HG02943 (cell line): ENCODE measurements at regions not wholly inside any gene's neighbourhood (a gene's known extent, or its start where the extent isn't known, plus 50 kb on each side); places are given as distances from the start of the nearest gene placed in this dataset.
"Not testable (repeated sequence)": the region's sequence is repeated elsewhere in the genome, so short reads cannot be mapped to it uniquely, and the experiment has no call there.

Experiments
- ATAC-seq: cut with Tn5 transposase; IDR thresholded peaks from one replicate; pipeline ENCODE4 v1.9.1; 2021; ENCODE audit warnings: mild to moderate bottlenecking, low read depth, moderate library complexity; ENCODE audit not compliant: unreplicated experiment

GRCh38 chr10:6830981-6831380 is 250.9 kb upstream of the PRKCQ start:
- not testable (repeated sequence) for ATAC-seq

DNA sequence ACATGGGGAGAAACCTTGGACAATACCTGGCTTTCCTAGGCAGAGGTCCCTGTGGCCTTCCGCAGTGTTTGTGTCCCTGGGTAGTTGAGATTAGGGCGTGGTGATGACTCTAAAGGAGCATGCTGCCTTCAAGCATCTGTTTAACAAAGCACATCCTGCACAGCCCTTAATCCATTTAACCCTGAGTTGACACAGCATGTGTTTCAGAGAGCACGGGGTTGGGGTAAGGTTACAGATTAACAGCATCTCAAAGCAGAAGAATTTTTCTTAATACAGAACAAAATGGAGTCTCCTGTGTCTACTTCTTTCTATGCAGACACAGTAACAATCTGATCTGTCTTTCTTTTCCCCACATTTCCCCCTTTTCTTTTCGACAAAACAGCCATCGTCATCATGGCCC is 244.7 kb upstream of the PRKCQ start:
- ATAC-seq: not testable (repeated sequence)

- no peak for ATAC-seq
Observed at GRCh38 chr10:6823770-6824169, 243.7 kb upstream of the PRKCQ start.

- no peak for ATAC-seq
Observed at GRCh38 chr10:6819301-6819700, 239.2 kb upstream of the PRKCQ start.

GRCh38 chr10:6817770-6818169 is 237.7 kb upstream of the PRKCQ start:
- no peak for ATAC-seq

- no peak for ATAC-seq
Observed at GRCh38 chr10:6815346-6815745, 235.3 kb upstream of the PRKCQ start.

GRCh38 chr10:6813856-6814255 is 233.8 kb upstream of the PRKCQ start:
- no peak for ATAC-seq

DNA sequence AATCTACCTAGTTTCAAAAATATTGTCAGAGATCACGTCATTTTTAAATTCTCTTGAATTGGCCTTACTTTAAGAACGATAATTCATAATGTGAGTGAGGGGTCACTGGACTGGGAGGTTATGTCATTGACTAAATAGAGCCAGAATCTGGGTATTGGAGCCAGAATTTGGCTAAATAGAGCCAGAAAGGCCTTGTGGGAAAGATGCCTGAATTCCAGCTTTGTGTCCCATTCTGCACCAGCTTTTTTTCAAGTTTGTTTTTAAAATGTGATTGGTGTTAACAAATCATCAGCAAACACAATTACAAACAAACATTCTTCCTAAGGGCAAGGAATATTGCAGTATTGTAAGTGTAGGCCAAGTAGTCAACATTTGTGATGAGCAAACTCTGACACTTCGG is 233.2 kb upstream of the PRKCQ start:
- no peak for ATAC-seq

DNA sequence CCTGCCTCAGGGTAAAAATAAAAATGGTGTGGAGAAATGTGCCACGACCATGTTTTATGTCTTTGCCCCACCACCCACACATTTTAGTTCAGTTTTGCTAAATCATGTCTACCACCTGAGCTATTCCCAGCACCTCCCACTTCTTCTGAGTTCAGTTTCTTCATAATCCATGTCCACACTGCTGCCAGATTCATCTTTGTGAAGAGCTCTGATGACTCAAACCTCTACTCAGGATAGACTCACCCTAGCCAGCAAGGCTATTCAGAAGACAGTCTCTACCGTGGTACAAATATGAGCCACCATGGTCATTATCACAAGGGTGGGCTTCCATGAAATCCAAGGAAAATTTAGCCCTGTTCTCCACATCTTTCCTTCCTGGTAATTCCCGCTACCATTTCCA is 231.1 kb upstream of the PRKCQ start:
- no peak for ATAC-seq

DNA sequence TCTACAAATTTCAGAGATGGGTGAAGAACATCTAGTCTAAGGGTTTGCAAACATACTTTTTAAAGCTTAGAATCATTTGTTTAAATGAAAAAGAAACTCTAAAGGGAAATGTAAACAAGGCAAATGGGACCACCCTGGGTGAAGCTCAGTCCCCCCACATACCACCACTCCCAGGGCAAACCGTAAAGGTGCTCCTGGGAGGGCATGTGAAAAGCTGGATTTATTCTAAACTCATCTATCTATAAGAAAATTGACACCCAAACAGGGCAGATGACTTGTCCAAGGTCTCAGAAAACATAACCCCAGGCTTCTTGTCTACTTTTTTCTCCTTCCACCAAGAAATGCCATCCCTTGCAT is 223.3 kb upstream of the PRKCQ start:
- no peak for ATAC-seq

DNA sequence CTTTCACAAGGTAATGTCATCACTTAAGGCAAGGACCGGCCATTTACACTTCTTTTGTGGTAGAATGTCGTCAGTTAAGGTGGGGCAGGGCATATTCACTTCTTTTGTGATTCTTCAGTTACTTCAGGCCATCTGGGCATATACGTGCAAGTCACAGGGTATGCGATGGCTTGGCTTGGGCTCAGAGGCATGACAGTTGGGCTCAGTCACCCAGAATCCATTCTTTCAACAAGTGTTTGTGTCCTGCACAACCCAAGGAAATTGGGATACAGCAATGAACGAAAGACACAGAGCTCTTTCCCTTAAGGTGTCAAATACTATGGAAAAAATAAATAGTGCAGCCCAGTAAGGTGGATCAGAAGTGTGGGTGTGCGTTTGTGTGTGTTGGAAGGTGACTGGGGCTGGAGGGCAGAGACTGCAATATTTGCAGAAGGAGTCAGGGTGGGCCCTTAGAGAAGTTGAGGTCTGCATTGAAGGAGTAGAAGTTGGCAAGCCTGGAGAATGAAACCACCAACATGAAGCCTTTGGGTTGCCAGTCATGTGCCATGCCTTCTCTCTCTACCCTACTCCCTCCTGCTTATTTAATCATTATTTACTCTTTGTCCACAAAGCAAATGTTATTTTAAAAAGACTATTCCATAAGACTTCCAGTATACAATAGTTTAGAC is 222.8 kb upstream of the PRKCQ start:
- ATAC-seq: no peak

DNA sequence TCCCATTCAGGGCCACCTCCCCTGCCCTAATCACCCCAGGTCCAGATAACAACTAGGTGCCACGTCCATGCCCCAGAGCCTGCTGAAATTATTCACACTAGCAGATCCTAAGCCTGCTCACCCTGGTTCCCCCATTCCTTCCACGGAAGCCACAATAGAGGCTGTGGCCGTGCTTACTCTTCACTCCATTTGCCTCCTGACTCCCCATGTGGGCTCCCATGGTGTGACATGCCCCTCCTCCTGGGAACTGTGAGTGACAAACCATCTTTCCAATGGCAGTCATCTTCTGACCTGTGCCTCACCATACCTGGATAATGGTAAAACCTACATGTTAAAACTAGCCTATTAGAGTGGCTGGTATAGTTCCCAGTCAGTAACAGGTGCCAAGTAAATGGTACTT is 216.2 kb upstream of the PRKCQ start:
- ATAC-seq: no peak

DNA sequence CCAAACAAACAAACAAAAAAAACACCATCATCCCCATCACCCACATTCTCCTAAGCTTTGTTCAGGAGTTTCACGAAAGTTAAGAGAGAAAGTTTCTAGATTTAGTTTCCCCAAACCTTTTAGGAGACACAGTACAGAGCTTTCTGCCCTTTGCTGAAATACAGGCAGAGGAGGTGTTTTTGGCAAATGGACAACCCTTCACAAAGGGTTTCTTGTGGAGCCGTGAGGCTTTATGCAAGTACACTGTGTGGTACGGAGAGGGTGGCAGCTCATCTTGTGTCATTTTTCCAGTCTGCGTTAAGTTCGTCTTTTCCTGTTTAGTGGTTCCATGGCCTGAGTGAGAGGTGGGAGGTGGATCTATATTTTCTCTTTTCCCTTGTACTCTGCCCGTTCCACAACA is 215.5 kb upstream of the PRKCQ start:
- no peak for ATAC-seq

DNA sequence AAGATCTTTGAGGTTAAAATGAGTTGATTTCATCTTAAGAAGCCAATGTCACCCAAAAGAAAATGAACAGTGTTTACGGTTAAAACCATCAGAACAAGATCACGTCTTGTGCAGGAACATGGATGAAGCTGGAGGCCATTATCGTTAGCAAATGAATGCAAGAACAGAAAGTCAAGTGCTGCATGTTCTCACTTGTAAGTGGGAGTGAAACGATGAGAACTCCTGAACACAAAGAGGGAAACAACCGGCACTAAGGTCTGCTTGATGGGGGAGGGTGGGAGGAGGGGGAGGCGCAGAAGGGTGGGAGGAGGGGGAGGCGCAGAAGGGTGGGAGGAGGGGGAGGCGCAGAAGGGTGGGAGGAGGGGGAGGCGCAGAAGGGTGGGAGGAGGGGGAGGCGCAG is 214.8 kb upstream of the PRKCQ start:
- ATAC-seq: not testable (repeated sequence)

DNA sequence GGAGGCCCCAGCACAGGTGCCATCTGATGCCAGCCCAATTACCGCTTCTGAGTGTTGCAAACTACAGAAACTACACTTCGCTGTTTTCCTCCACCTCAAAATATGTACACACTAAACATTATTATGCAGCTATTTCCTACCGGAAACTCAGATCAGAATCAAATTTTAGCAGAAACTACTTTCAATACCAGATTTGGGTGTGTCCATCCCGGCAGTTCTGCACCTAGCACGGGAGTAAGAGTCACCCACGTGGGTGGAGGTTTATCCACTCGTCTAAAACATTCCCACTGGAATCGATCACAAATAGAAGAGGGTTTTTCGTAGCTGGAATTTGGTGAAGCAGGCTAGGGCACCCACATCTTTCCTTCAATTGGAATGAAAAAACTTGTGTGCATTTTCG is 214.4 kb upstream of the PRKCQ start:
- no peak for ATAC-seq

- ATAC-seq: no peak
Observed at GRCh38 chr10:6788731-6789130, 208.7 kb upstream of the PRKCQ start.

GRCh38 chr10:6788231-6788630 is 208.2 kb upstream of the PRKCQ start:
- no peak for ATAC-seq

DNA sequence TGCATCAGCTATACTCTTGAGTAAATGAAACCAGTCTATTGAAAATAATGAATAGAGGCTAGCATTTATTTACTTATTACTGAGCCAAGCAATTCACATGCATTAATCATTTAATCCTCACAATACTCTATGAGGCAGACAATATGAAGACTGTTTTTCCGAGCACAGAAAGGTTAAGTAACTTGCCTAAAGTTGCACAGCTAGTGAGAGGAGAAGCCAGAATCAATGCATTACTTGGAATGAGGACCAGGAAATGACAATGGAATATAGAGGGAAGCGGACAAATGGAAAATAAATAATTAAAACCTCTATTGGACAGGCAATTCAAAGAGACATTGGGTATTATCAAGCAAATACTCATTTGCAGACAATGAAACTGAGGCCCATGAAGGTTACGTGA is 207.6 kb upstream of the PRKCQ start:
- ATAC-seq: no peak

GRCh38 chr10:6787091-6787490 is 207.0 kb upstream of the PRKCQ start:
- ATAC-seq: no peak

GRCh38 chr10:6786579-6787031 is 206.5 kb upstream of the PRKCQ start:
- ATAC-seq: no peak

DNA sequence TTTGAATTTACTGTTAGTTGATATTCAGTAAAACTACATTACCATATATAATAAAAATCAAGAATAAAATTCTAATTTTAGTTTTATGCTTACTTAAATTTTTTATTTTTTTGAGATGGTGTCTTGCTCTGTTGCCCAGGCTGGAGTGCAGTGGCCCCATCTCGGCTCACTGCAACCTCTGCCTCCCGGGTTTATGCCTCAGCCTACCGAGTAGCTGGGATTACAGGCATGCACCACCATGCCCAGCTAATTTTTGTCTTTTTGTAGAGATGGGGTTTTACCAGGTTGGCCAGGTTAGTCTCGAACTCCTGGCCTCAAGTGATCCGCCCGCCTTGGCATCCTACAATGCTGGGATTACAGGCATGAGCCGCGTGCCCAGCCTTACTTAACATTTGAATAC is 204.4 kb upstream of the PRKCQ start:
- ATAC-seq: not testable (repeated sequence)

- ATAC-seq: no peak
Observed at GRCh38 chr10:6783471-6783870, 203.4 kb upstream of the PRKCQ start.

DNA sequence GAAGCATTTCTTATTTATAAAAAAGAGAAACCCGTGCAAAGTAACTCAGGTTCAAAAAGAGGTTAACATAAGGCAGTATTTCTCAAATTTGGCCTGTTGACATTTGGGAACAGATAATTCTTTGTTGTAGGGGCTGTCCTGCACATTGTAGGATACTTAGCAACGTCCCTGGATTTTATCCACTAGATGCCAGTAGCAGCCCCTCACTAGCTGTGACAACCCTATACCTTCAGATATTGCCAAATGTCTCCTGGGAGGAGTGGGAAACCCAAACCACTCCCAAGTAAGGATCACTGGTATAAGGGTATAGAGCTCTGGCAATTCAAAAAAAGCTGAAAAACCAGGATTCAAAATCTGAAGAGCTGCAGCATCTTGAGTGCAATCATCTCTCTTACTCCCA is 202.3 kb upstream of the PRKCQ start:
- no peak for ATAC-seq
